SK-N-SH (cell line): ENCODE measurements at regions not wholly inside any gene's neighbourhood (a gene's known extent, or its start where the extent isn't known, plus 50 kb on each side); places are given as distances from the start of the nearest gene placed in this dataset.

Experiments
- CTCF ChIP-seq: fragments of 200-600 bp; sonication (generic); IDR thresholded peaks from 2 replicates; pipeline ENCODE4 v1.6.1; 2017; ENCODE audit warnings: antibody characterized with exemption, mild to moderate bottlenecking, moderate library complexity
- EP300 ChIP-seq, 2 experiments: IDR thresholded peaks; 2 replicates each; pipeline versions ENCODE4 v1.4.0 to v1.6.1; 2012; ENCODE audit warnings: borderline replicate concordance in 1 of 2, low read depth in 1 of 2, low read length in 1 of 2
- JUND ChIP-seq: IDR thresholded peaks from 2 replicates; pipeline ENCODE4 v1.4.0; 2012
- NFIC ChIP-seq: IDR thresholded peaks from 2 replicates; pipeline ENCODE4 v1.4.0; 2012; ENCODE audit warnings: borderline replicate concordance
- POLR2AphosphoS5 ChIP-seq: IDR thresholded peaks from 2 replicates; pipeline ENCODE4 v1.6.1; 2012; ENCODE audit warnings: low read depth, low read length
- RAD21 ChIP-seq: IDR thresholded peaks from 2 replicates; pipeline ENCODE4 v1.6.1; 2012; ENCODE audit warnings: mild to moderate bottlenecking, low read length
- RCOR1 ChIP-seq: fragments of 150-350 bp; IDR thresholded peaks from 2 replicates; pipeline ENCODE4 v1.6.1; 2017; ENCODE audit warnings: antibody characterized with exemption, low read length
- TAF1 ChIP-seq: IDR thresholded peaks from 2 replicates; pipeline ENCODE4 v1.6.1; 2012; ENCODE audit warnings: low read depth, mild to moderate bottlenecking, low read length, moderate library complexity, borderline replicate concordance
- TEAD4 ChIP-seq: IDR thresholded peaks from 2 replicates; pipeline ENCODE4 v1.4.0; 2012; ENCODE audit warnings: mild to moderate bottlenecking, borderline replicate concordance; ENCODE audit not compliant: insufficient read depth
- USF2 ChIP-seq: fragments of 150-350 bp; IDR thresholded peaks from 2 replicates; pipeline ENCODE4 v1.6.1; 2017; ENCODE audit warnings: antibody characterized with exemption, low read length, low read depth, borderline replicate concordance
- YY1 ChIP-seq: IDR thresholded peaks from 2 replicates; pipeline ENCODE4 v1.4.0; 2012; ENCODE audit warnings: low read depth, mild to moderate bottlenecking

- no peak for TF ChIP-seq CTCF
- no peak for TF ChIP-seq RCOR1
- no peak for TF ChIP-seq NFIC
- no peak for TF ChIP-seq RAD21
- no peak for TF ChIP-seq JUND
- TF ChIP-seq TAF1: no peak
- TF ChIP-seq TEAD4: no peak
- TF ChIP-seq USF2: no peak
- no peak for TF ChIP-seq YY1
- no peak for TF ChIP-seq POLR2AphosphoS5
- TF ChIP-seq EP300 (IDR thresholded peaks at IDR 0.05; ENCODE audit: borderline replicate concordance in 1 of 2, low read depth in 1 of 2, low read length in 1 of 2): no peak
Observed at GRCh38 chr20:47859278-47859677, 74.0 kb upstream of the SULF2 start.
